LNCaP clone FGC (cell line): ENCODE measurements at regions not wholly inside any gene's neighbourhood (a gene's known extent, or its start where the extent isn't known, plus 50 kb on each side); places are given as distances from the start of the nearest gene placed in this dataset.

ENCODE experiments used
- DNase-seq: peaks from one replicate; pipeline ENCODE4 v3.0.0-alpha.2; 2011; ENCODE audit warnings: low read depth
- H3K4me3 ChIP-seq: 2 replicates; pipeline ENCODE4 v1.5.1; 2011; ENCODE audit warnings: mild to moderate bottlenecking, low read depth, low read length, control low read depth
- CTCF ChIP-seq: IDR thresholded peaks from 2 replicates; pipeline ENCODE4 v1.5.1; 2012; ENCODE audit warnings: mild to moderate bottlenecking; ENCODE audit not compliant: control insufficient read depth, insufficient read depth; ENCODE audit errors: extremely low read depth

GRCh38 chr5:106962464-106963230 lies 708.1 kb downstream of the EFNA5 start:
- no peak for TF ChIP-seq CTCF
- H3K4me3 ChIP-seq = no peak overlapping the region
- no peak for DNase-seq

GRCh38 chr5:106959387-106959786 lies 711.4 kb downstream of the EFNA5 start:
- TF ChIP-seq CTCF = no peak
- DNase-seq = no peak
- no peak overlapping the region for H3K4me3 ChIP-seq

- TF ChIP-seq CTCF = no peak
- H3K4me3 ChIP-seq = no peak overlapping the region
- no peak for DNase-seq
Observed at GRCh38 chr5:106957336-106957735, 713.4 kb downstream of the EFNA5 start.

- no peak for DNase-seq
- TF ChIP-seq CTCF = no peak
- no peak overlapping the region for H3K4me3 ChIP-seq
Observed at GRCh38 chr5:106956886-106957285, 713.9 kb downstream of the EFNA5 start.

- no peak for TF ChIP-seq CTCF
- DNase-seq = no peak
- H3K4me3 ChIP-seq = no peak overlapping the region
Observed at GRCh38 chr5:106956187-106956586, 714.5 kb downstream of the EFNA5 start.

- peak; percentile 26 for DNase-seq
- no peak for TF ChIP-seq CTCF
- H3K4me3 ChIP-seq = no peak overlapping the region
Observed at GRCh38 chr5:106940986-106941385, 729.8 kb downstream of the EFNA5 start.

- no peak overlapping the region for H3K4me3 ChIP-seq
- no peak for DNase-seq
- TF ChIP-seq CTCF = no peak
Observed at GRCh38 chr5:106940301-106940846, 730.4 kb downstream of the EFNA5 start.
